HG02973 (cell line): ENCODE measurements at regions not wholly inside any gene's neighbourhood (a gene's known extent, or its start where the extent isn't known, plus 50 kb on each side); places are given as distances from the start of the nearest gene placed in this dataset.

Experiments
- ATAC-seq: cut with Tn5 transposase; IDR thresholded peaks from one replicate; pipeline ENCODE4 v1.9.1; 2021; ENCODE audit warnings: moderate library complexity; ENCODE audit not compliant: unreplicated experiment

DNA sequence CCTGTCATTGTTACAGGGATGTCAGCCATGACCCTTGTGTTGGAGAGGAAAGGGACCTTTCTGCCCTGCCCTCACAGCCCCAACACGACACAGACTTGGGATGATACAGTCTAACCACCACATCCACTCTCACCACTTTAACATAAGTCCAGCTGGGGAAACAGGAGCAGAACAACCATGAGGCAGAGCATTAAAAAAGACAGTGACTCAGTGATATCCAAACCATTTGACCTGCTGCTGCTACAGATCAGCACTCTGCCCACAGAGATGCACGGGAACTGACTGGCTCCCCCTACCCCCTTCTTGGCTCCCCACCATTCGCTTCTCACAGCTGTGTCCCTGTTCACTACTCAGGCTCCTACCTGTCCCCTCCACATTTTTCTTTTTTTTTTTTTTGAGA lies 458.6 kb downstream of the ZNF608 start:
- ATAC-seq, result no peak

DNA sequence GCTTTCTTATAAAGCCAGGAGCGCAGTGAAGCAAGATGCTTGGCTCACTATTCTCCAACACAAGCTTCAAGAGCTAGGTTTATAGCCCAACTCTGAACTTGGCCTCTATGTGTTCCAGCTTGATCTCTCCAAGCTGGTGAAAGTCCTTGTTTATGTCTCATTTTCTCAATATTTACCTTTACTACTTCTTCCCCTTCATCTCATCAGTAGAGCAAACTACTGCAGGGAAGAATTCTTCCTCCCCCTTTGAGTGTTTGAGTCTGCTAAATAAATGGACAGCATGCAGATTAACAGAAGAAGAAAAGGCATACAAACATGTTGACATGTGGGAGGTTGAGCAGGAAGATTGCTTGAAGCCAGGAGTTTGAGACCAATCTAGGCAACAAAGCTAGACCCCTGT lies 460.7 kb downstream of the ZNF608 start:
- no peak for ATAC-seq

DNA sequence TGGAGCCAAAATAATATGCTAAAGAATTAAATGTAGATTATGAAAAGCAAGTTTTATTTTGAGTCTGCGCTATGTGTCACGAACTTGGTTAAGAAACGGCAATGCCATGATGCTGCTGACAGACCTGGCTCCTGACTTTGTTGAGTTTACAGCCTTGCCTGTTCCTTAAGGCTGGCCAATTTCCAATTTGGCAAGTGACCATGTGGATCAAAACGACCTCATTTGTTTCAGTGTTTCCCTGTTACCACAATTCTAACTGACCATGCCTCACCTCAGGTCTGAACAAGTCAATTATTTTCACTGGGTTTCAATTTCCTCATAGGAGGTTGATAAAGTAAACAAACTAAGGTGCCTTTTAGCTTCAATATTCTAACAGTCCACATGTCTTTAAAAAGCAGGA lies 461.4 kb downstream of the ZNF608 start:
- ATAC-seq, result no peak

DNA sequence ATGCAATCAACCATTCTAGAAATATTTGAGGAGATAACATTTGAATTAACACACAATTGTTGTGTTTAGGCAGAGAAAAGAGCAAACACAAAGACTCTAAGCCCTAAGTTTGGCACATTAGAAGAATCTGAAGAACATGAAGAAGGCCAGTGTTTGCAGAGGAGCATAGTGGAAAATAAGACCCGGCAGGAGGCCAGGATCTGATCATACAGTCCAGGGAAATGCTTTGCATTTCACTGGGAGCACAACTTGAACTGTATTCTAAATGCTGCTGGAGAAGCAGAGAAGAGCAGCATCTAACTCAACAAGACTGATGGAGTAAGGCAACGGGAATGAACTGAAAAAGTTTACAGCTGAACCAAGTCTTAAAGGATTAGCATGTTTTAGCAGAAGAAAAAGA lies 463.4 kb downstream of the ZNF608 start:
- ATAC-seq, result no peak

DNA sequence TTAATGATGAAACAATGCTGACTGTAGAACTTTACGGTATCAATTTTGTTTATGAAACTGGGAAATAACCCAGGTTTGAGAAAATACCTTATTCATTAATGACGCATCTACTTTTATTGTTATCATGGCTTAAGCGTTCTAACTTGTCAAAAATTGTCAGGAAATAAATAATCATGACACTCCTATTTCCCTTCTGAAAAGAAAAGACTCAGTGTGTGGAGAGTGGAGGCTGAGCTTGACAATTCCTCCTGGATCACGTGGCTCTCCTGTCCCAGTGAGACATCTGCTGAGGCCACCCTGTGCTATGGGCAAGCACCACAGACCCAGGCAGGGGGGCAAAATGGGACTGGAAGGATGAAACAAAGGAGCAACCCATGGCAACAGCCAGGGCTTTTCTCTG lies 466.4 kb downstream of the ZNF608 start:
- no peak for ATAC-seq

DNA sequence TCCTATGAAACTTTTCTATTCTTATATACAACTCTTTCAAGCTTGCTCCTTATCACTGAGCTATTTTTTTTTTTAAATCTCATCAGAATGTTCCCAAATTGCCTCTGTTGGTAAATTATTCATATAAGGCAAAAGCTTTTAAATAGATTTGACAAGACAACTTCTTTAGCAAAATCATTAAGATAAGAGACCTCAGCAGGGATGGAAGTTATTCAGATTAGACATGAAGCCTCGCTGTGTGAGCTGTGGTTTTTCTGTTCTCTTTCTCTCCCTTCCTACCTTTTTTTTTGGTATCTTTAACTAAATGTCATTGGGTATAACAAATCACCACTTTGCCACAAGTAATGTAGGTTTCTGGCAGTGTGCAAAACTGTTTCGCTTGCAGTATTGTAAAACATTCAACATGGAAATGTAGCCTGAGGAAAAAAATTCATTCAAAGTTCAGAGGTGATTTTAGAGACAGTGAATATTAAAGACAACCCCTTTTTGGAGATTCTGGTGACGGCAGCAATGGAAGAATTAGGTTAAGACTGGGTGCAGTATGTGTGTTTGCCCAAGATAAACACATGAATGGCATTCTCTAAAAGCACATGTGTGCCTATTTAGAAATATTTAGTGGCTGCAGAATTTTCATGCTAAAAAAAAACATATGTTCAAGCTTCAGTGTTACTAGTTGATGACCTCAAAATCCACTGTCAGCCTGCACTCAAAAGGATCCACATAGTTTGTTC lies 467.1 kb downstream of the ZNF608 start:
- no peak for ATAC-seq

- no peak for ATAC-seq
Observed at GRCh38 chr5:124278636-124279035, 467.8 kb downstream of the ZNF608 start.

GRCh38 chr5:124277767-124278545 lies 468.5 kb downstream of the ZNF608 start:
- no peak for ATAC-seq

GRCh38 chr5:124276166-124276565 lies 470.3 kb downstream of the ZNF608 start:
- no peak for ATAC-seq

DNA sequence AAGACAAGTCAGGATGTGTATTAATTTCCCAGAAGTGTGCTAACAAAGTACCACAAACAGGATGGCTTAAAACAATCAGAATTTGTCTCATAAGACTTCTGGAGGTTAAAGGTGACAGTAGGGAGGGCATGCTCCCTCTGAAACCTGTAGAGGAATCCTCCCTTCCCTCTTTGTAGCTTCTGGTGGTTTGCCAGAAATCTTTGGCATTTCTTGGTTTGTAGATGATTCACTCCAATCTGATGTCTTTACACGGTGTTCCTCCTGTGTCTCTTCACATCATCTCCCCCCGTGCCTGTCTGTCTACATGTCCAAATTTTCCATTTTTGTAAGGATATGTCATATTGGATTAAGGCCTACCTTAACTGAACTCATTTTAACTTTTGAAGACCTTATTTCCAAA lies 471.5 kb downstream of the ZNF608 start:
- no peak for ATAC-seq

DNA sequence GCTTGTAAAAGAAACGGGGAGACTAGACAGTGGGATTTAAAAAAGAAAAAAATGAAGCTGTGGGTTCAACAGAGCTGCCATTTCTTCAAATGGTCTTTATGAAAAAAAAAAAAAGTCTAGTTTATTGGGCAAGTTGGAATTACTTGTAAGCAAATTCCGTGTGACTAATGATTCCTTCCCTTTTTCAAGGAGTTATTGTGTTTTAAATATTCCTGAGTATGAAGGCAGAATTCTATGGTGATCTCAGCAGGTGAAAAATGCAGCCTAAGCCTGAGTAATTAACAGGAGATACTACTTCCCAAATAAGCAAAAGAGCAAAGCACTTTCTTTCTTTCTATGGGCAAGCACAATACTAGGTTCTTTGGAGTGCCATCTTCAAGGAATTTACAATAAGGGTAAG lies 481.9 kb downstream of the ZNF608 start:
- ATAC-seq, result no peak

DNA sequence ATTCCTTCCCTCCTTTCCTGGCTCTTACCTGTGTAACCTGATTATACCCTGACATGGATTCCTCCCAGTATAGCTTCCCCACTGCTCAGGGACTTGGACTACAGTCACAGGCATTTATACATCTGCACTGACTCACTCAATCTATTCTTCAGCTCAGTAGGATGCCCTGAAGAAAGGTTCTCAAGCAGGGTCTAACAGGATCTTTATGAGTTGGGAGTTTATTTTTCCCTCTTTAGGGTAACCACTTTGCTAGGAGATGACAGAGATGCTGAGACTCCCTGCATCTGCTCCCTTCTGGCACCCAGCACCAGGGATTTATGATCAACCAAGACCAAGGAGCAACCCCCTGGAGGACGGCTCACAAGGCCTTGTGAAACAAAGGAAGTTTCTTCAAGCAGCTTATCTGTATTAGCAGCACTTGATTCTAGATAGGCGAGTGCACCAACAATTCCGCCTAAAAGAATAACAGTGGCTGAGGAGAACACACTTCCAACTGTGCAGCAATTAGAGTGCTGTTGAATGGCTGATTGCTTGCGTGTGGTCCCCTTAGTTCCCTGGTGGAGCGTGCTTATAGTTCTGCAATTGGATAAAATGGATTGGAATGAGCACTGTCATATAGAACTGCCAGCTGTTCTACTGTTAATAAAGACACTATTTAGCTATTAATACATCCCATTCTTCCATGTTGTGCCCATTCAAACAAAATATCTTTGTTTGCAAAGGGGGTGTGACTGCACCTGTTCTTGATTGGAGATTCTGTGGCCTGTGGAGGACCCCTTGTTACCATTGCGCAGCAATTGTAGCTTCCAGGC lies 482.6 kb downstream of the ZNF608 start:
- ATAC-seq, result no peak

DNA sequence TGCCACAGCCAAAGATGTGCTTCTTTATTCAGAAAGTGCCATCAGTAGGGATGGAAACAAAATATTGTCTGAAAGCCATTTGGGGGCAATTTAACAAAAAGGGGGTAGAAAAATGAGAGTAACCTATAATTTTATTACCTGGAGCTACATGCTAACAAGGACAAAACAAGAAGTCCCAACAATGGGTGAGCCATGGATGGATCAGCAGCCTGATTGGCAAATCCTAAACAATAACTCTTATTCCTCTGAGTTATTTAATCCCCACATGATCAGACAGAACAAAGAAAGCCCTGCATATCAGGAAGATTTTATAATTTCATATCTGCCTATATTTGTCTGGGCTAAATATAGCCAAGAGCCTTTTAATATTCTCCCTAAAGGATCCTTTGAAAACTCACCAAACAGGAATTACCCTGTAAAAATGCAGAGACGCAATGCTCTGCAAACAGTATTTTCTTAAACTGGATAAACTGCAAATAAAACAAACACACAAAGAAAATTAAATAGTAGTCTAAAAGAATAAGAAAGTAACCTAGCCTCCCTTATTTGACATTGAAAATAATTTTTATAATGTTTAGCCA lies 483.4 kb downstream of the ZNF608 start:
- no peak for ATAC-seq

- no peak for ATAC-seq
Observed at GRCh38 chr5:124262470-124262869, 484.0 kb downstream of the ZNF608 start.

GRCh38 chr5:124261848-124262247 lies 484.6 kb downstream of the ZNF608 start:
- ATAC-seq, result no peak

DNA sequence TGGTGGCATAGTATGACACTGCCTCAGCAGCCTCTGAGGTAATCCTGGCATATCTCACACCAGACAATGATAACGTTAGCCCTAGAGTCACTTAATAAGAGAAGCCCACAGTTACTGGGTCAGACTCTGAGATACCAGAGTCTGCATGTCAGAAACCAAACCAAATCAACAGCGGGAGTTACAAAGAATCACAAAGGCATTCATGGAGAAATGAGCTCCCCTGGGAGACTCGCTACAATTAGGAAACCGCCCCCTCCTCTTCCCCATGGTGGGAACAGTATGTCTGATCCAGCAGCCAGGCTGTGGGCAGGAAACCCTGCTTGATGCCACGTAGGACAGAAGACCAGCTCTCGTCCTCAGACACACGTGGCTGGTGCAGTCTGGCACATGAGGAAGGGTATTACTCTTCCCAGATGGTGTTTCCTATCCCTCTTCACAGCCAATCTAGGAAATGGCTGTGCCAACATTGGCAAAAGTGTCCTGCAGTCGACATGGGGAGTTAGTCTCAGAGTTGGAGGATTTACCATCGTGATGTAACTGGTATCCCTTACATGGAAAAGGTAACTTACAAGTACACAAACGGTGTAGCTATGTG lies 485.4 kb downstream of the ZNF608 start:
- ATAC-seq, result no peak

DNA sequence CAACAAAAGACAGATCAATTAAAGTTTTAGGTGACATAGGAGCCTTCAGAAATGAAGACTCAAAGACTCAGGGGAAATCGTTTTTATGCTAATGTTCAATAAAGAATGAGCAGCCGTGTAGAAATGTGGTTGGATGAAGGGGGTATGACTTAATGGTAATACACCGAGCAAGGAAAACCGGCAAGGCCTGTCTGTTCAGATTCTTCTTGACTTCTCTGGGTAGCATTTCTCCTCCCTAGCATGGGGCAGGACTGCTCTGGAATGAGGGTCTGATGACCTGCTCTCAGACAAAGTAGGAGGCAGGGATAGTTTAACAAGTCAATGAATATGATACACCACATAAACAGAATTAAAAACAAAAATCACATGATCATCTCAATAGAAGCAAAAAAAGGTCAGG lies 487.4 kb downstream of the ZNF608 start:
- no peak for ATAC-seq

DNA sequence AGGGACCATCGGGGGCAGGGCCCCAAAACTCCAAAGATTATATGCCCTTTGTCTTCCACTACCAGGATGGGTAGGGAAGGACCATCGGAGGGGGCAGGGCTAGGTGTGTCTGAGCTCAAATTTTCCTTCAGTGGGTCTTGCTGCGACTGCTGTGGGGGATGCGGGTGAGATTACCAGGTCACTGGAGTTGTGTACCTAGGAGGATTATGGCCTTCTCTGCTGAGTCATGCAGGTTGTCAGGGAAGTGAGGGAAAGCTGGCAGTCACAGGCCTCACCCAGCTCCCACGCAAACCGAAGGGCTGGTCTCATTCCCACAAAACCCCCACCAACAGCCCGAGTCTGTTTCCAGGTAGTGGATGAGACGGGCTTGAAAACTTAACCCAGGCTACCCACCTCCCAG lies 489.4 kb downstream of the ZNF608 start:
- ATAC-seq, result no peak

- ATAC-seq, result no peak
Observed at GRCh38 chr5:124253203-124253810, 493.1 kb downstream of the ZNF608 start.

DNA sequence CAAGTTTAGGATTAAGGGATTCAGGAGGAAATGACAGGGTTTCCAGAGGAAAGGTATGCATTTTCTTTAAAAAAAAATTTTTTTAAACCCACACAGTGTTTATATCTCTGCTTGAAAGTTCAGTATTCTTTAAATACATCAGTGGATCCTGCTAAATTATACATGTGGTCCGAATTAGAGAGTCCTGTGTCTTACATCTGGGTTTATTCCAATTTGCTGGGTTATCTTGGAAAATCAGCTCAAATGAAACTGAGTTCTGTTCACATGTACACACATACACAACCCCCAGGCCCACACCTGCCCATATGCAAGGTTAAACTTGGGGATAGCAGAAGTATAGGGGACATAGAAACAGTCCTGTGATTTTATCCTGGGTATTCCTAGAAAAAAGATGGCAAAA lies 493.7 kb downstream of the ZNF608 start:
- no peak for ATAC-seq
